Calu3 (cell line): ENCODE measurements at regions not wholly inside any gene's neighbourhood (a gene's known extent, or its start where the extent isn't known, plus 50 kb on each side); places are given as distances from the start of the nearest gene placed in this dataset.

Experiments used
- BruUV-seq: library from RNA; stranded (reverse); fragments of 400-500 nt; replicated peaks from 2 replicates; lab custom pipeline; 2021; lab: Mats Ljungman, UMichigan
- CTCF ChIA-PET: fragments of 300-600 bp; sonication (Branson Sonifier 250); formaldehyde crosslinking; loops from one replicate; lab custom pipeline; 2022; ENCODE audit warnings: antibody characterized with exemption; lab: Charles Lee
- DNase-seq: peaks from one replicate; pipeline ENCODE4 v3.0.0; 2022
- H3K27ac Mint-ChIP-seq: one replicate; pipeline ENCODE4 v1.8.0; 2022; ENCODE audit warnings: mixed read lengths; ENCODE audit not compliant: unreplicated experiment
- H3K27me3 Mint-ChIP-seq: one replicate; pipeline ENCODE4 v1.8.0; 2022; ENCODE audit warnings: mixed read lengths; ENCODE audit not compliant: unreplicated experiment
- H3K36me3 Mint-ChIP-seq: one replicate; pipeline ENCODE4 v1.8.0; 2022; ENCODE audit warnings: mild to moderate bottlenecking, moderate library complexity, mixed read lengths; ENCODE audit not compliant: insufficient read depth, unreplicated experiment
- H3K4me1 Mint-ChIP-seq: one replicate; pipeline ENCODE4 v1.8.0; 2022; ENCODE audit warnings: mild to moderate bottlenecking, low read depth, mixed read lengths; ENCODE audit not compliant: unreplicated experiment
- H3K4me3 Mint-ChIP-seq: one replicate; pipeline ENCODE4 v1.8.0; 2022; ENCODE audit warnings: mild to moderate bottlenecking, low read depth, moderate library complexity, mixed read lengths; ENCODE audit not compliant: unreplicated experiment
- H3K9me3 Mint-ChIP-seq: one replicate; pipeline ENCODE4 v1.8.0; 2022; ENCODE audit warnings: low read depth, mixed read lengths; ENCODE audit not compliant: unreplicated experiment
- intact Hi-C: fragments of 100-400 bp; cut with micrococcal nuclease; formaldehyde crosslinking; loops from one replicate; pipeline ENCODE4 v1.10.0; 2022; ENCODE audit not compliant: unreplicated experiment
- TF ChIP-seq, protein P1 (sequence below): fragments of 200-600 bp; IDR thresholded peaks from one replicate; pipeline ENCODE4 v1.8.0; 2022; ENCODE audit warnings: antibody characterized with exemption; ENCODE audit not compliant: unreplicated experiment

DNA sequence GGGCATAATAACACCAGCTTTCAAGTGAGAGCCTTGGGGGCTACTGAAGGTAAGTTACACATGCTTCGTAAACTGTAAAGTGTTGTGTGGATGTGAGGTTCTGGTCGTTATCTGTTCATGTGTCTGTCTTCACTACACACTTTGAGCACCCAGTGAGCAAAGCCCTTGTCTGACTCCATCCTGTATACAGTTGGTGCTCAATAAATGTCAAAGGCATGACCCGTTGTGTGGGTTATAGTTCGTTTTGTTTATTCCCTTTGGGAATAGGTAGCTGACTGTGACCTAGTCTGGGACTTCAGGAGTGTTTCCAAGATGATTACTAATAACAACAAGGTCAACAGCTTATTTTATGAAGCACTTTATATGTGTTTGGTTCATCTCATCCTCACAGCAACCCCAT is 146.9 kb downstream of the MIAT start:
- Mint-ChIP-seq H3K36me3 (no peaks in the 10 kb centered on the region), H3K27me3 (peaks cover 29% of the 10 kb centered on the region), H3K4me1 (no peaks in the 10 kb centered on the region), H3K9me3 (no peaks in the 10 kb centered on the region), H3K4me3 (no peak overlapping the region), H3K27ac (no peak overlapping the region)
- intact Hi-C loops = no loop called here
- no peak for DNase-seq
- CTCF ChIA-PET = no interaction called here
- TF ChIP-seq, protein P1, sequence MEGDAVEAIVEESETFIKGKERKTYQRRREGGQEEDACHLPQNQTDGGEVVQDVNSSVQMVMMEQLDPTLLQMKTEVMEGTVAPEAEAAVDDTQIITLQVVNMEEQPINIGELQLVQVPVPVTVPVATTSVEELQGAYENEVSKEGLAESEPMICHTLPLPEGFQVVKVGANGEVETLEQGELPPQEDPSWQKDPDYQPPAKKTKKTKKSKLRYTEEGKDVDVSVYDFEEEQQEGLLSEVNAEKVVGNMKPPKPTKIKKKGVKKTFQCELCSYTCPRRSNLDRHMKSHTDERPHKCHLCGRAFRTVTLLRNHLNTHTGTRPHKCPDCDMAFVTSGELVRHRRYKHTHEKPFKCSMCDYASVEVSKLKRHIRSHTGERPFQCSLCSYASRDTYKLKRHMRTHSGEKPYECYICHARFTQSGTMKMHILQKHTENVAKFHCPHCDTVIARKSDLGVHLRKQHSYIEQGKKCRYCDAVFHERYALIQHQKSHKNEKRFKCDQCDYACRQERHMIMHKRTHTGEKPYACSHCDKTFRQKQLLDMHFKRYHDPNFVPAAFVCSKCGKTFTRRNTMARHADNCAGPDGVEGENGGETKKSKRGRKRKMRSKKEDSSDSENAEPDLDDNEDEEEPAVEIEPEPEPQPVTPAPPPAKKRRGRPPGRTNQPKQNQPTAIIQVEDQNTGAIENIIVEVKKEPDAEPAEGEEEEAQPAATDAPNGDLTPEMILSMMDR = no peak
- no TSS peak for BruUV-seq

DNA sequence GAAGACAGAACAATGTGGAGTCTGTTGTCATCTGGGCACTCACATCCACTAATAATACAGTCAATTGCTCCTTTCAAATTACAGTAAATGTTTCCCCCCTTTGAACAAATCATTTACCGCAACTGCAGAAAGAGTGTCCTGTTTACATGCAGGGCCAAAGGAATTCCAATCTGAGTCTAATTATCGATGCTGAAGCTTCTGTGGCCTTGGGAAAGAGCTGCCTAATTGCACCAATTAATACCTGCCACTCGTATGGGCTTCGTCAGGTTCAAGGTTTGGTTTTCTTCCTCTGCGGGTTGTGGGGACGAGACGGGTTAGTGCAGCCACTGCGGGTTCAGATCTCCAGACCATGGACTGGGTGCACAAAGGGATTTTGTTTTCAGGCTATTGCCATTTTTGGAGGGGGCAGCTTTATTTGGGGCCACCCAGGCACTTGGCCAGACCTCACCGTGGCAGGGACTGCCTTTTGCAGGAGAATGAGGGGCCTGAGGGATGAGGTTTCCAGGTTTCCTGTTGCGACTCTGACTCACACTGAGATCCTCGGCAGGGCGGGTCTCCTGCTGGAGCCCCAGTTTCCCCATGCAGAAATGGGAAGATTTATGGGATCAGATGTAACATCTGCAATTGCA is 147.6 kb downstream of the MIAT start:
- Mint-ChIP-seq H3K4me1 (no peaks in the 10 kb centered on the region), H3K27ac (no peak overlapping the region), H3K4me3 (no peak overlapping the region), H3K9me3 (no peaks in the 10 kb centered on the region), H3K27me3 (peaks cover 30% of the 10 kb centered on the region), H3K36me3 (no peaks in the 10 kb centered on the region)
- TF ChIP-seq, protein P1 = no peak
- DNase-seq = no peak
- CTCF ChIA-PET = no interaction called here
- intact Hi-C loops = no loop called here
- no TSS peak for BruUV-seq

DNA sequence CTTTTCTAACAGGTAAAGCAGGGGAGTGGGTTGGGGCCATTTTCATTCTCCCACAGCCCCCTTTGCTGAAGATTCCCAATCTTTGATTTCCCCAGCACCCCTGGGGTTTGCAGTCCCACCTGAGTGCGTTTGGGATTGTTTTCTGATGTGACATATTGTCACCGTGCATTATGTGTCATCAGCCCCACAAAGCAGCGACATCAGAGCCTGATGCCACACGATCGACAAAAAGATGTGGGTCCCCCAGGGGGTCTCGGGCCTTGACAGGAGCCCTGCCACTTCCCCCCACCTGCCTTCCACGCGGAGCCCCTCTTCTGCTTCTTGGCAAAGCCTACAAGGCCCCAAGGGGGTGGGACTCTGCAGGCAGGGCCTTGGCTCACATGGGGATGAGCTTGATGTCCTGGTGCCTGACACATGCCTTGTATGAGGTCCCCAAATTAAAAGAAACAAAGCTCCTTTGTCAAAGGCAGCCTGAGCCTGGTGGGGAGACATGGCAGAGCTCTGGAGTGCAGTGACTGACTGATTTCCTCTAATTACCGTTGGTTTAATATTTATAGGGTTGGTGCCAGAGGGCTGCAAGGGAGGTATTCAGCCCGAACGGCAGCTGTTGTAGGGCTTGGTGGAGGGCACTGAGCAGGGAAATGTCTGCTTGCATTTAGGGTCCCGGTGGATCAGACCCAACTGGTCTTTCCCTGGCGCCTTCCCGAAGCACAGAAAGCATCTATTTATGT is 149.2 kb downstream of the MIAT start:
- intact Hi-C loops = no loop called here
- BruUV-seq = no TSS peak
- no peak overlapping the region for H3K27ac Mint-ChIP-seq

DNA sequence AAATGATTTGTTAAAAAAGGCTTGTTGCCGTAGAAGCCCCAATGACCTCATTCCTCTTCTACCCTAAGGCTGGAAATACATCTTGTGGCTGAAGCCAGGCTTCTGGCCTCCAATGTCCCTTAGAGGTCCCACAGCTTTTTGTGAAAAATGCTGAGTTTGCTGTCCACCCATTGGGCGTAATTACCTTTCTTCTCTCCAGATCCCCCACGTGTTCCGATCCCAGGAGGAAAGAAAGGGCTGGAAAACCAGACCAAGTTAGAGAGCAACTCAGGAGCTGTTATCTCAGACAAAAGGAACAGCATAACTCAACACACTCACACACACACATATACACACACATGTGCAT is 154.2 kb downstream of the MIAT start:
- CTCF ChIA-PET = no interaction called here
- intact Hi-C loops = no loop called here
- Mint-ChIP-seq H3K36me3 (no peaks in the 10 kb centered on the region), H3K27ac (no peak overlapping the region), H3K27me3 (peaks cover 29% of the 10 kb centered on the region), H3K4me1 (no peaks in the 10 kb centered on the region), H3K9me3 (no peaks in the 10 kb centered on the region), H3K4me3 (no peak overlapping the region)
- DNase-seq = no peak
- TF ChIP-seq, protein P1 = no peak
- no TSS peak for BruUV-seq

More for the DNA sequence above, 149.2 kb downstream of the MIAT start:
- no peaks in the 10 kb centered on the region for H3K4me1 Mint-ChIP-seq
- H3K9me3 Mint-ChIP-seq = no peaks in the 10 kb centered on the region
- TF ChIP-seq, protein P1 = no peak
- H3K27me3 Mint-ChIP-seq = peaks cover 30% of the 10 kb centered on the region
- no peak overlapping the region for H3K4me3 Mint-ChIP-seq
- no peak for DNase-seq
- CTCF ChIA-PET = interaction anchor here (1.3 kb wide), 1 partner anchor 464 kb away, joined by 3 read pairs; no protein-coding TSS in a partner anchor
- H3K36me3 Mint-ChIP-seq = no peaks in the 10 kb centered on the region
